HG02763 (cell line): ENCODE measurements at regions not wholly inside any gene's neighbourhood (a gene's known extent, or its start where the extent isn't known, plus 50 kb on each side); places are given as distances from the start of the nearest gene placed in this dataset.
"Not testable (repeated sequence)": the region's sequence is repeated elsewhere in the genome, so short reads cannot be mapped to it uniquely, and the experiment has no call there.

Source experiments
- ATAC-seq: cut with Tn5 transposase; IDR thresholded peaks from one replicate; pipeline ENCODE4 v1.9.1; 2021; ENCODE audit warnings: mild to moderate bottlenecking, moderate library complexity; ENCODE audit not compliant: unreplicated experiment

- no peak for ATAC-seq
Observed at GRCh38 chr5:45893309-45893708, 197.1 kb upstream of the HCN1 start.

DNA sequence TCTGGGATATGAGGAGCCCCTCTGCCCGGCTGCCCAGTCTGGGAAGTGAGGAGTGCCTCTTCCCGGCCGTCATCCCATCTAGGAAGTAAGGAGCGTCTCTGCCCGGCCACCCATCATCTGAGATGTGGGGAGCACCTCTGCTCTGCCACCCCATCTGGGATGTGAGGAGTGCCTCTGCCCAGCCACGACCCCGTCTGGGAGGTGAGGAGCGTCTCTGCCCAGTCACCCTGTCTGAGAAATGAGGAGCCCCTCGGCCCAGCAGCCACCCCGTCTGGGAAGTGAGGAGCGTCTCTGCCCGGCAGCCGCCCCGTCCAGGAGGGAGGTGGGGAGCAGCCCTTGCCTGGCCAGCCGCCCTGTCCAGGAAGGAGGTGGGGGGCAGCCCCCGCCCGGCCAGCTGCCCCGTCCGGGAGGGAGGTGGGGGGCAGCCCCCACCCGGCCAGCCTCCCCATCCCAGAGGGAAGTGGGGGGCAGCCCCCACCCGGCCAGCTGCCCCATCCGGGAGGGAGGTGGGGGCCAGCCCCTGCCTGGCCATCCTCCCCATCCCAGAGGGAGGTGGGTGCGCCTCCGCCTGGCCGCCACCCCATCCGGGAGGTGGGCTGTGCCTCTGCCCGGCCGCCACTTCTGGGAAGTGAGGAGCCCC is 194.4 kb upstream of the HCN1 start:
- not testable (repeated sequence) for ATAC-seq

DNA sequence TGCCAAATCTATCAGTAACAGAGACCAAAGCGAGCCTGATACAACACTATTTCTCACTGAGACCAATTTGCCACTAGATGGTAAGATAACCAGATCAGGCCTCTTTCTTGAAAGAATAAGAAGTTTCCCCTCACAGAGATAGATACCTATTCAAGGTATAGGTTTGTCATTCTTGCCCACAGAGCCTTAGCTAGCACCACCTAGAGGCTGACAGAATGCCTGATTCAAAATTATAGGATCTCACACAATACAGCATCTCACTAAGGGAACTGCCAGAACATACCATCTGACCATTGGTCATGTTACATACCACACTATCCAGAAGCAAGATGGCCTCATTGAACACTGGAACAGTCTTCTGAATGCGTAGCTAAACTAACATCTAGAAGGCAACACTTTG is 166.6 kb upstream of the HCN1 start:
- no peak for ATAC-seq

DNA sequence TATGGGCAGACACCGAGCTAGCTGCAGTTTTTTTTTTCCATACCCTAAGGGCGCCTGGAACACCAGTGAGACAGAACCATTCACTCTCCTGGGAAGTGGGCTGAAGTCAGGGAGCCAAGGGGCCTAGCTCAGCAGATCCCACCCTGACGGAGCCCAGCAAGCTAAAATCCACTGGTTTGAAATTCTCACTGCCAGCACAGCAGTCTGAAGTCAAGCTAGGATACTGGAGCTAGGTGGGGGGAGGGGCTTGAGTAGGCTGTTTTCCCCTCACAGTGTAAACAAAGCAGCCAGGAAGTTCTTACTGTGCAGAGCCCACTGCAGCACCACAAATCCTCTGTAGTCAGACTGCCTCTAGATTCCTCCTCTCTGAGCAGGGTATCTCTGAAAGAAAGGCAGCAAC is 151.7 kb upstream of the HCN1 start:
- ATAC-seq = no peak

GRCh38 chr5:45826055-45826454 is 129.9 kb upstream of the HCN1 start:
- no peak for ATAC-seq

DNA sequence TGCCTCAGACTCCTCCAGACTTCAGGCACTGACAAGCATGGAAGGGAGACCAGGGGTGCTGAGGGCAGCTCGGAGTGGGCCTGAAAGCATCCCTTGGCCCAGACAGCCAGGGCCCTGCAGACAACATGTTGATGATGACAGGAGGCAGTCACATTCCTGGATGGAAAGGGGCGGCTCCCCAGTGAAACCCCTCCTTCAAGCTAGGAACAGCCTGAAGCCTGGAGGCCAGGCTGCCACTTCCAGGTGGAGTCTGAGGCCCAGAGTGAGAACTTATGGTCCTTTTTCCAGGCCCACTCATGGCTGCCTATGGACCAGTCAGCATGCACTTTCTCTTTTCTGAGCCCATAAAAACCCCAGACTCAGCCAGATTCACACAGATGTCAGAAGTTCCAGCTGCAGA is 104.2 kb upstream of the HCN1 start:
- no peak for ATAC-seq

- ATAC-seq = no peak
Observed at GRCh38 chr5:45799388-45799787, 103.2 kb upstream of the HCN1 start.

DNA sequence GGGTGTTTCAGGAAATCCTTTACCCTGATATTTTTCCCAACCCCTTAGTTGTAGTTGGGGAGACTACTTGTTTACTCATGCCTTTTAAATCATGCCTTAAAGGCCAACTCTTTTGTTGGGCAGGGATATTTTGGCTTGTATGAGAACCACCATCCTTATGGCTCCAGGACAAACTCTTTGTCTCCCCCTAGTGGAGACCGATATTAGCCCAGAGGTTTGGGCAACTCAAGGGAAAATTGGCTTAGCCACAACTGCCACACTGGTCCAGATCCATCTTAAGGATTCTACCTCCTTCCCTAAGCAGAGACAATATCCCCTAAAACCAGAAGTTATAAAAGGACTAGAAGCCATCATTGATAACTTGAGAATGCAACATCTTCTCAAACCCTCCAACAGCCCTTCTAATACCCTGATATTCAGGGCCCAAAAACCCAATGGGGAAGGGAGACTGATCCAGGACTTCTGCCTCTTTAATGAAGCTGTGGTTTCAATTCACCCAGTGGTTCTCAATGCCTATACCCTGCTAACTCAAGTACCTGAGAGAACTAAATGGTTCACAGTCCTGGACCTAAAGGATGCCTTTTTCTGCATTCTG is 100.9 kb upstream of the HCN1 start:
- no peak for ATAC-seq

DNA sequence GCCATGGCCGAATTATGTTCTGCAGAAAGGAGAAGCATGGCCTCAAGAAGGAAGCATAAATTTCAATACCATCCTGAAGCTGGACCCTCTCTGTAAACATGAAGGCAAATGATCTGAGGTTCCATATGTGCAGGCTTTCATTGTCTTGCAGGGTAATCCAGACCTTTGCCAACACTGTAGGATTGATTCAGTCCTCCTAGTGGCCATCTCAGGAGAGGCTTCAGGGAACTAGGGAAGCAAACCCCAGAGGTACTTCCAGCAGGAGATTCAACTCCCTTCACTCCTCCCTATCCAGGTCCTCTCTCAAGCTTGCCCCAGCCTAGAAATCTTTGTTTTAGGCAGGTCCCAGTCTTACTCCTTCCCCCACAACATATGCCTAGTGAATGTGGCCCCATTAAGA is 99.3 kb upstream of the HCN1 start:
- ATAC-seq = no peak

- ATAC-seq = peak; percentile 86
Observed at GRCh38 chr5:45793638-45794532, 97.7 kb upstream of the HCN1 start.

- ATAC-seq = no peak
Observed at GRCh38 chr5:45779874-45780671, 83.9 kb upstream of the HCN1 start.

DNA sequence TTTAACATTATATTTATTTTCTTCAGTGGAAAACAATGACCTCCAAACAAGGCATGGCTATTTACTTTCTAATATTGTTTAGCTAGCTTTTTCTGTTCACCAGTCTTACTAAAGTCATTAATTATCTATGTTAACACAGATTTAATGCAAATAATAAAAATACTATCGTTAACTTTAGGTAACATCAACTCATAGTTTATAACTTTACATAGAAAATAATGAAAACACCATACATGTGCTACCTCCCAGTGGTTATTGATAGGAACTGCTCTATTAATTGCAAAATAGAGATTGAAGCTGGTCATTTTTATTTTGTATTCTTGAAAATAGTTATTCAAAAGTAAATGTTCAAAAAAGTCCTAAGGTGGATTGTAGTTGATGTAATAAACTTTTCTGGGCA is 78.3 kb upstream of the HCN1 start:
- no peak for ATAC-seq

- no peak for ATAC-seq
Observed at GRCh38 chr5:45772402-45772801, 76.2 kb upstream of the HCN1 start.

DNA sequence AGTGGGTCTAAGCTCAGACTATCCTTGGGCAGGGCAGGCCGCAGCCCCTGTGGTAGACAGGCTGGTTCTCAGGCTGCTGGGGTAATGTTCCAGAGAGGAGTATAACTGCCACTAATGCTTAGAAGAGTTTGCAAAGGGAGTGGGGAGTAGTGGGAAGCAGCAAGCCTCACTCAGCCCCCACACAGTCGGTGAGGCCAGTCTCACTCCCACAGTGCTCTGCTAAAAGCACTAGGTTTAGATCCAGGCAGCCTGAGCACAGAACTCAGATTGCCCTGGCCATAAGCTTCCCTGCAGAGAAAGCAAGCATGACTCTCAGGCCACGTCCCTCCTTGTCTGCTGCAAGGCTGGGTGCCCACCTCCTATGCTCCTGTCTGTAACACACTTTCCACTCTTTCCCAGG is 69.4 kb upstream of the HCN1 start:
- ATAC-seq = no peak

DNA sequence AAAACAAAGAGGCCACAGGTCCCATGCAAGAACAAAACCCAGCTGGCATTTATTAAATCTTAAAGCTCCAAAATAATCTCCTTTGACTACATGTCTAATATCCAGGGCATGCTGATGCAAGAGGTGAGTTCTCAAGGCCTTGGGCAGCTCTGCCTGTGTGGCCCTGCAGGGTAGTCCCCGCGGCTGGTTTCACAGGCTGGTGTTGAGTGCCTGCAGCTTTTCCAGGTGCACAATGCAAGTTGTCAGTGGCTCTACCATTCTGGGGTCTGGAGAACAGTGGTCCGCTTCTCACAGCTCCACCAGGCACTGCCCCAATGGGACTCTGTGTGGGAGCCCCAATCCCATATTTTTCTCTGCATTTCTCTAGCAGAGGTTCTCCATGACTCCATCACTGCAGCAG is 54.4 kb upstream of the HCN1 start:
- ATAC-seq = no peak

- ATAC-seq = not testable (repeated sequence)
Observed at GRCh38 chr5:45748511-45748910, 52.3 kb upstream of the HCN1 start.
